A172 (cell line): ENCODE measurements at regions not wholly inside any gene's neighbourhood (a gene's known extent, or its start where the extent isn't known, plus 50 kb on each side); places are given as distances from the start of the nearest gene placed in this dataset.

ENCODE experiments used
- DNase-seq: peaks from one replicate; pipeline ENCODE4 v3.0.0-alpha.2; 2015; ENCODE audit warnings: low spot score

DNA sequence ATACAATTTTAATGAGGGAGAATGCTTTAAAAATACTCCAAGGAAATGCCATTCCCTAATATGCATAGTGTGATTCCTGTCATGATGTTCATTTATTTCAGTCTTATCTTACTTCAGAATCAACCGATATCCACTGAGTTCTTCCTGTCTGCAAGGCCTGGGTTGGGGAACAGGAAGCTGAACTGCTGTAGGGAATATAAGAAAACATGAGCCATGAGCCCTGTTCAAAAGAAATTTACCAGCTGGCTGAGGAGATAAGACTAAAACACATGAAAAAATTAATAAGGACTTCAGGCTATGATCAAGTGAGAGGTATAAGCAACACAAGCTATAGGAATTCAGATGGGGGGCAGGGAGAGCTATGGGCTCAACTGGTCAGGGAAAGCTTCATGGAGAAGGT, 184.7 kb downstream of the PLPP4 start:
- no peak for DNase-seq

DNA sequence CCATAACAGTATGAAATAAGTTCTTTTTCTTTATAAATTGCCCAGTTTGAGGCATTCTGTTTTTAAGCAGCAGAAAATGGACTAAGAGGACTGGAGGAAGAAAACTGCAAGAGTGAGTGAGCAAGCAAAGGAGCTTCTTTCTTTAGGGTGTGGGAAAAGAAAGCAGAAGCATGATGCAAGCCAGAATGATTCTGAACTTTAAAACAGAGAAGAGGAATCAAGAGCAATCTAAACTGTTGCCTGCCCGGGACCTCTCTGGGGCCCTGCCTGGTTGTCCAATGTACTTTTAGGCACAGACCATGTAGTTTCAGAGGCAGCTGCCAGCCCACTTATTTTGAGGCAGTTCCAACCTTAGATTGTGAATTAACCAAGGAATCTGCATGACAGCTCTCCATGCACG, 186.3 kb downstream of the PLPP4 start:
- no peak for DNase-seq

DNA sequence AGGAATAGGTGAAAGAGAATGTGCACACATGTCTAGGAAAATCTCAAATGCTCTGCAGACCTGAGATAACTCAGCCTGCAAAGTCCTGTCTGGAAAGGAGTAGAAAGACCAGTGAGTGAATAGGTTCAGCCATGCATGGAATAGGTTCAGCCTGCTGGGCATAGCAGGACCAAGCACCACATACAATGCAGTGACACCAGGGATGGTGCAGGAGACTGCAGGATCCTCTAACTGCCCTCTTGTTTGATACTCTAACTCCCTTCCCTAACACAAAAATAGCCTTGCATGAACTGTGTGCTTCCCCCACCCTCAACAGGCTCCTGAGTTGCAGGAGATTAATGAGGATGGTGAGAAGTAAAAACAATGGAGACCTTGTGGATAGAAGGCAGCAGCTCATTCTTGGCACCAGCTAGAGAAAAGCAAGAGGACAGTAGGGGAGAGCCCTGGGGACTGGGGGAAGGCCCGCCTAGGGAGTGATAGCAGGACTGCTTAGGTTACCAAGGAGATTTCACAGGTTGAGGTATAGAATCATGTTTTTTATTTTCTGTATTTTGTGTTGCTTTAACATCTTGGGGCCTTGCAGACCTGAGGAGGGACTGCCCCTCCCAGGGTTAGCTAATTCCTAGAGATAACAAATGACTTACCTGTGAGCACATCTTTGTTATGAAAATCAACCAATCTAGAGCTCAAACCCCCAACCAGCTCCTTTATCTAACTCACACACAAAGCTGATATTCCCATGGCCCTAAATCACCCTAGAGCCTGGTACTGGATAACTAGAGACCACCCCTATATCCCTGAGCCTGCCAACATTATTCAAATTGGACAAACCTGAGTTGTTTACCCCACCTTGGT, 187.8 kb downstream of the PLPP4 start:
- DNase-seq = no peak

DNA sequence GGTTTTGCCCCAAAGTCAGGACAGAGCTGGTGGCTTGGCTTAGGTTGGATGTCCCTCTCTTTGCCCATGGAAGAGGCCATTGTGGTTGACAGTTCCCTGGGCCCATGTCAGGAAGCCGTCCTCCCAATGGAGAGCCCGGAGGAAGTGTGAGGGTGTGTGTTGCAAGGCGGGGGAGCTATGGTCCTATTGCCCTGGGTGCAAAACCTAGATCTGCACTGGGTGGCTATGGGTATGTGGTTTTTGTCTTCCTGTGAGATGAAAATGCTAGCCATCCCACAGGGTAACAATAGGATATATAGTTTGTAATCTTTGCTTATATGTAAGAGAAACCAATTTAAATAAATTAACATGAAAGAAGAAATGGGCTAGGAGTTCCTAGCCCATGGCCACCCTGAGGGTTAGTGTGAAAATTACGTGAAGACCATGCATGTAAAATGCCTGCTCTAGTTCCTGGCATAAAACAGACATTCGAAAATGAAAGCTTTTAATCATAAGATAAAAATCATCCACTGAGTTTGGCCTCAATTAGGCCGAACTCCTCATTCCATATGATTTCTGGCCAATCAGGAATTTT, 189.2 kb downstream of the PLPP4 start:
- DNase-seq = no peak

DNA sequence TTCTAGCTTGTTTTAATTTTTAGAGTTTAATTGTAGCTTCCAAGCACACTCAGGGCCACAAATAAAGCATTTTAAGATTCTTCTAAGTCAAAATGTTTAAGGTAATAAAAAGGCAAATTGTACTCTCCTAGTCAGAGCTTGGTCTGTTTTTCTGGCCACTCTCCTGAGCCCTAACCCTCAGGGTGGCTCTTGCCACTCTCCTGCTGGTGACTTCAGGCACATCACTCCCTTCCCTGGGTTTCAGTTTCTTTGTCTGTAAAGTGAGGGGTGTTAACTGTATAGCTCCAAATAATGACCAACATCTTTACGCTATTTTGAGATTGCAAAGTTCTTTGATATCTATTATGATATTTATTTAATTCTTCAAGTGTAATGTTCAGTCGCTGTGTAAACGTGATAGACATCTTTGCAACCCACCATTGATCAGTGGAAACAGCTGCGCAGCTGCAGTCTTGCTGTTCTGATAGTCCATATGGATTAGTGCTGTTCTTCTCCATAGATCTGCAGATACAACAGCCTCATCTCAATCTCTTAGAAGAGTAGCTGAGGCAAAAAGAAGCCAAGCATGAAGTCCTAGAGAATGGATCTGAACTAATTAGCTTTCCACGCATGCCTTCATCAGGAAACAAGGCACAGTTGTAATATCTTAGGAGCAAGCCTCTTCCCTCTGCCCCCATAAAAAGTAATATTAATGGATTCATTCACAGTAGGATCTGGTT, 189.9 kb downstream of the PLPP4 start:
- no peak for DNase-seq

DNA sequence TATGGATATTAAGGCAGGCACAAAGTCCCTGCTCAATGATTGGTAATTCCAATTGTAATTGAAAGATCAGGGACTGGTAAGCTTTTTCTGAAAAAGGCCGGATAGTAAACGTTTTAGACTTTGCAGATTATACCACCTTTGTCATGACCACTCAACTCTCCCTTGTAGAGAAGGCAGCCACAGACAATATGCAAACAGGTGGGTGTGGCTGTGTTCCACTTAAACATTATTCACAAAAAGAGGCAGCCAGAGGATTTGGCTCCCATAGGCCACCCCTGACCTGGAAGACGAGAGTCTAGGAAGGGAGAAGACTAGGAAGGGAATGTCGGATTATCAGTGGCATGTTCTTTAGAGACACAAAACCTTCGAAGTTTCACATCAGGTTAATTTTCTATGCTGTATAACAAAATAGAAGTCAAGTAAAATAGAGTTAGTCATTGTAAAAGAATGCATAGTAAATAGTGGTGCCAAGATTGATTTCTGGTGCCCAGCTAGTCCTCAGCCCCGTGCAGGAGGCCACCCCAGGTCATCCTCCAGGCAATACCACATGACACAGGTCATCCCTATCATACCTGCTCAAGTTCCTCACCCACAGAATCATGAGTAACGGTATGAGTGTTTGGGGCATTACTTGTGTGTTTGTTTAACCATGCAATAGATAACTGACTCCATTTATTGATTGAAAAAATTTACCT, 193.8 kb downstream of the PLPP4 start:
- peak; percentile 7 for DNase-seq

DNA sequence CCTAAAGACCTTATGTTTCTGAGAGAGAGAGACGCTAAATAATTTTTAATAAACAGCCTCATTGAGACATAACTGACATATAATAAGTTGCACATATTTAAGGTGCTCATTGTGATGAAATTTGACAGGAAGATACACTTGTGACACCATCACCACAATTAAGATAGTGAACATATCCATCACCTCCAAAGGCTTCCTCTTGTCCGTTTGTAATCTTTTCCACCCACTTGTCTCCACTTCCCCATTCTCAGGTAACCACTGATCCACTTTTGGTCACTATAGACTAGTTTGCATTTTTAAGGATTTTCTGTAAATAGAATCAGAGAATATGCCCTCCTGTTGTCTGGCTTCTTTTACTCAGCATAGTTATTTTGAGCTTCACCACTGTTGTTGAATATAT, 195.1 kb upstream of the WDR11 start:
- DNase-seq = no peak

DNA sequence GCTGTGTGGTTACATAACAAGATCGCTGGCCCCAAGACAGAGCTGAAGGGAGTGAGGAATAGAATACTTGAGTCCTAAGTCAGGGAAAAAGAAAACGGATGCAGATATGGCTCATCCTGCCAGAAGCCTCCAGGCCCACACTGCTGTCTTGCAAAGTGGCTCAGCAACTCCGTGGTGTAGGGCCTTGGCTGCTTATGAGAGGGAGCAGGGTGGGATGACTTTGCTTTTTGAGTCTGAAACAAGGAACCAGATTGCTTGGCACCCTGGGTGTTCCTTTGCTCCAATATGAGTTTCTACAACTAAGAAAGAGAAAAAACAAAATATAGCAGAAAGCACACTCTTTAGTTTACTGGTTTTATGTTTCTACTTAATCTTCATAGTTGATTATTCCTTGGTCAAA, 193.8 kb upstream of the WDR11 start:
- DNase-seq = no peak

DNA sequence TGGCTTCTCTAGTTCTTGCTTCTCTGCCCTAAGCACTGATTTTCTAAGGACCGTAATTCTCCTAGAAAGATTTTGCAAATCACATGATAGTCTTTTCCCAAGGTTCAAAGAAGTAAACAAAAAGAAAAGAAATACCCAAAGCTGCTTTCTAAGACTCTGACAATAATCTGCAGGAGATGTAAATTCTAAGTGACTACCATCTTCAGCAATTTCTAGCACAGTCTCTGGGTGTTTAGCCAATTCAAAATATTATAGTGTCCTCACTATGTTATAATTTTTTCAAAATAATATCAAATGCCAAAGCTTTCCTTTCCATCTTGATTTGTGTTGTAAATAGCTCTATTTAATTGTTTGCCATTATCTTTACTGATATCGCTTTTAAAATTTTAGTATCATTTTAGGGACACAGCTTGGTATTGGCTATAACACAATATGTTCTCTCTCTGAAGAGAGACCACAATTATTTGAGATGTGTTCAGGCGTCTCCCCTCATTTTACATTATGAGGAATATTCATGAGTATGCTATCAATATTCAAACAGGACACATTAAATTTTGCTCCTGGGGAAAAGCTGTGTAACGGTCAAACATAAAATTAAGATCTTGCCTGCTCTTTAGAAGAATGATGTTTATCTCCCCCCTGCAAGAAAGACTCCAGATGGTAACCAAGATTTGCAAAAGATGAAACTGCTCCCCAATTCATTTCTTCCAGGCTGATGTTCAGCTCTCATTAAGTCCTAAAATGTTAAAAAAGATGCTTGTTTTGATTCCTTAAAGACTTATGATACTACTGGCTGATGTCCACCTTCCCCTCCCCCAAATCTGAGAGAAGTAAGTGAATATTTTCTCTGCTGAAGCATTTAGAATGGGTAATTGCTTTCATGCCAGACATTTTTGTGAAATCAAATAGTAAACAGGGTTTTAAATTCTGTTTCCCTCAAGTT, 191.9 kb upstream of the WDR11 start:
- no peak for DNase-seq

DNA sequence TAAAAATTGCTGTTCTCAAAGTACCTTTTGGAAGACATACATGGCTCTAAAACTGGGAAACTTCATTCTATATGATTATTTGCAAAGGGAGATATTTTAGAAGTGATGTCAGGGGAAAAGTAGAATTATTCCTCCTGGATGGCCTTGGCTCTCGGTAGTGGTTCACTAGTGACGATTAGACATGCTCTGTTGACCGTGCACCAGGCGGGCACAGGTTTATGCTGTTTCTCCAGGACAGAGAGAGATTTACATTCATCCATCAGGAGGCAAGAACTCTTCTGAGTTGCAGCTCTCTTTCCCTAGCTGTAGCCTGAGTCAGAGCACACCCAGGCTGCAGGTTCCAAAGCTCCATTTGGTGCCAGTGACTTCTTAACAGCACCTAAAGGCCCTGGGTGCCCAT, 184.9 kb upstream of the WDR11 start:
- DNase-seq = no peak

DNA sequence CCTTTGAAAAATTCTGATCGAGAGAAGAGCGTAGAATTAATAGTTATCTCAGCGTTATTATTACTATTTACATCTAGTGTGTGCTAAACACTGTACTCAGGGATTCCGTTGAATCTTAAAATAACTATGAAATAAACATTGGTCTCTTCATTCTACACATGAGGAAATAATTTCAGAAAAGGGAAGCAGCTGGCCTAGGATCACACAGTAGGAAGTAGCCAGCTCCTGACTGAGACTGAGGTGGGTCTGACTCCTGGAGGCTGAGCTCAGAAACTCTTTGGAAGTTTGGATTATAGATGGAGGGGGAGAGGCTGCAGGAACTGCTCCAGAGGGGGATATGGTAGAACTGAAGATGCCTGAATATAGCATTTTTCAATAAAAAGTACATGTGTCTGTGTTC, 183.9 kb upstream of the WDR11 start:
- DNase-seq = no peak

DNA sequence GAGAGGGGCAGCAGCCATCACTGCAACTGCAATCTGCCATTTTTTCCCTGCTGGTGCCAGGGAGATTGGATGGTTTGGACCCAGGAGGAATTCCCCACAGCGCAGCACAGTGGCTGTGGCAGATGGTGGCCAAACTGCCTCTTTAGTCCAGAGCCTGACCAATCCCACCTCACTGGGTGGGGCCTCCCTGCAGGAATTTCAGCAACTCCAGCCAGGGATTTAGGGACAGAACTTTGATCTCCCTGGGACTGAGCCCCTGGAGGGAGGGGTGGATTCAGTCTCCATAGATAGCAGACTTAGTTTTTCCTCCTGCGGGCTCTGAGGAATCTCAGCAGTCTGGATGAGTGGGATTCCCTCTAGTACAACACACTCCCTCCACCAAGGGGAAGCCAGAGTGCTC, 179.7 kb upstream of the WDR11 start:
- no peak for DNase-seq

DNA sequence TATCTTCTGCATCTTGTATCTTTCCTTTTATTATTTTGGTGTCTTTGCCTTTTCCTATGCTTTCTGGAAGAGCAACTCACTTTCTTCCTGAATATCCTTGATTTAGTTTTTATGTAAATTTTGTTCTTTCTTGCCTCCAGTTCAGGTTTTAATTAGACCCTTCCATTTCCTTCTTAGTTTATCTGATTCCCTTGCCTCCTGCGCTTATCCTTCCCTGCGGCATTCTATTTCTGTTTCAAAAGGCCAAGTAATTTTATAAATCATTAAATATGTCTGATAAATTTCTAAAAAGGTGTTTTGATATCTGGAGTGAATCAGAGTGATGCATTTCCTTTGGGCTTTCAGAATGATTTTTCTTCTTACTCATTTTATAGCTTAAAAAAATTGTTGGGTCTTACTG, 167.7 kb upstream of the WDR11 start:
- no peak for DNase-seq

DNA sequence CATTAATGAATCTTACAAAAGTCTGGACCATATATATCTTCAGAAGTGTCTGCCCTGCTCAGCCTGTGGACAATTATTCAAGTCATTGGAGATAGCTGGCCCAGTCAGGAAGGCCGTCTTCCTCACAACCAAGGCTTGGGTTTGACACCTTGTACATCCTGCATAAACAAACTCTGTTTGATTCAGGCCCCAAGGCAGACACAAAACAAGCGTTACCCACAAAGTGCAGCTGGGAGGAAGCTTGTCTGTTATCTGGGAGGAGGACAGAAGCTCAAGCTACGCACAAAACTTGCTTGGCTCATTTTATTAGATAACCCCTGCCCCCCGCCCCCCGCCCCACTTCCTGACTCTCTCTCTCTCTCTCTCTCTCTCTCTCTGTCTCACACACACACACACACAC, 166.9 kb upstream of the WDR11 start:
- no peak for DNase-seq

DNA sequence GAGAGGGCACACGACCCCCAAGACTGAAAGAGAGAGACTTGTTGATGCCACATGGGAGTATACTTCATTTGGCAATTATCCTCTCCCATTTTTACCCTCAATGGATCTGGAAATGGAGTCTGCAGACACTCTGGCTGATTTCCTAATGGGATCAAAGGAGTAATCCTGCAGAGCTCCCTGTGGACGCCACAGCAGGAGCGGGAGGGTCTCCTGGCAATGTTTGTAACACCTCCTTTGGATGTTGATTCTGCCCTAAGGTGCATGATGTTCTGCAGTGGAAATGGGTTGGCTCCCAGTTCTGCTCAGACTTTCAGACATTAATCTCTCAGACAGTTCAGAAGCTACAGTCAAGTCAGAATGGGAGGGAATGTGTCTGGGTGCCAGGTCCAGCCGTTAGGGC, 166.0 kb upstream of the WDR11 start:
- no peak for DNase-seq

DNA sequence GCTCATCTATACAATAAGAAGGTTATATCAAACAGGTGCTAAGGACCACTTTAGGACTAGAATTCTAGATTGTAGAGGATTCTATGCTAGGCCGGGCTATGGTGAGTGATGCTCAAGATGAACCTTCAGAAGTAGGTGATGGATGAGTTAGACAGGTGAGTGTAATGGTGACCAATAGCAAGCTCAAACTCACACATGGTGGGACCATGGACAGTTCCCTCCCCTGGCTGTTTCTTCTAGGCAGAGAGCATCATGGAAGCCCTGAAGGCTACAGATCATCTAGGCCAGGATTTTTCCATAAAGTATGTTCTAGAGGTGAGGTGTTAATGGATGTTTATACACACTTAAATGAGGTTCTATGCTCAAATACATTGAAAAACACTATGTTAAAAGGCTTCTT, 162.2 kb upstream of the WDR11 start:
- DNase-seq = peak; percentile 13

DNA sequence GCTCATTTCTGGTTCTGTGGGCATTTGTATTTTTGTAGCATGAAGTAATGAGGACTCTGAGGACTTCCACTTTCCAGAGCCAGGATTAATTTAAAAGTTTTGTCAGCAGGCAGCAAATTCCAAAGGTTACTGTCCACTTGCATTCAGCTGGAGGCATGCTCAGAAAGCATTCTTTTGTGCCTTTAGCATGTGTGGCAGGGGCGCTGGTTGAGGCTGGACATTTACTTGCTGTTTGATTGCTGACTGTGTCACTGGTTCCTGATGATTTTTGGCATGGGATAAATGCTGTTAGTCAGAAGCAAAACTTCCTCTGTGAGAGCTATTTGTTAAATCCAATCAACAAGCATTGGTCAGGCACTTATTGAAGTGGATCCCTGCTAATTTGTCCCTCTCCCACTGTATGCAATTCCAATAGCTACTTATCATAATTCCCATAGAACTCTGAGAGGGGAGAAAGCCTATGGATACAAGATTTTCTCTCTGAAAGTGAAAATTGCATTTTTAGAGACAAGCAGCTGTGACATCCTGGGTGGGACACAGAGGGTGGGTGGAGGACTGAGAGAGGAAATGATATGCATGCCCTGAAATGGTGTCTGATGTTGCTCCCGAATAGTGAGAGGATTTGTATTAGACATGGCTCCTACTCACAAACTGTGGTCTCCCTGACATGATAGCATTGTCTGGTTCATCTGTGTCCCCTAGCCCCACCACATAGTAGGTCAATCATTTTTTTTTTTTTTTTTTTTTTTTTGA, 161.2 kb upstream of the WDR11 start:
- DNase-seq = no peak

DNA sequence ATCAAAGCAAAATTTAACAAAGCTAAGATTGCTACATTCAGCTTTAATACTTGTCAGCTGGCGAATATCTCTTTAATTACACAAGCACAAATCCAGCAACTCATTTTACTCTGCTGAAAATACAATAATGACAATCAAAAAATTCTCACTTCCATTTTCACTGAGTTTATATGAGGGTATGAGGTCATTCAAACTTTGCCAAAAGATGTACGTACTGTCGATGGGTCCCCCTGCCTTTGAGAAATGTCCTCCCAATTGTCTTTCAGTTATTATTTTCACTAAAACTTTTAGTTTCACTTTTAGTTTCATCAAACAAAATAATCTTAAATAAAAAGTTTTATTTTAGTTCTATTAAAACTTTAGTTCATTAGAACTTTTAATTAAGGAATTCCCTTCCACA, 159.5 kb upstream of the WDR11 start:
- no peak for DNase-seq

DNA sequence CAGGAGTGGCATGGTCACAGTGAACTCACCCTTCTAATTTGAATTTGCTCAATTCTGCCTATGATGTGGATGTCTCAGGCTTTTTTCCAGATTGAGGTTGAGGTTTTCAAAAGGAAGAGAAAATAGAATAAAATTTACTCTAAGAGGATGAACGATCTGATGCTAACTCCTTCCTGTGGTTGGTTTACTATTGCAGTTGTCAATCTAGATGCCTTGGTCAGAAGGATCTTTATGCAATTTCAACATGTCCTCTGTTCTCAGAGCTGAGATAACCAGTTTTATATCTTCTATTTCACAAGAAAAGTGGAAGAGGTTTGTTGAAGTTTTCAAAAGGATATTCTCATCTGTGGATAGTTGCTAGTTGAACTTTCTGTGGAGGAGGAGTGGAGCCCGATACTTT, 150.7 kb upstream of the WDR11 start:
- no peak for DNase-seq

DNA sequence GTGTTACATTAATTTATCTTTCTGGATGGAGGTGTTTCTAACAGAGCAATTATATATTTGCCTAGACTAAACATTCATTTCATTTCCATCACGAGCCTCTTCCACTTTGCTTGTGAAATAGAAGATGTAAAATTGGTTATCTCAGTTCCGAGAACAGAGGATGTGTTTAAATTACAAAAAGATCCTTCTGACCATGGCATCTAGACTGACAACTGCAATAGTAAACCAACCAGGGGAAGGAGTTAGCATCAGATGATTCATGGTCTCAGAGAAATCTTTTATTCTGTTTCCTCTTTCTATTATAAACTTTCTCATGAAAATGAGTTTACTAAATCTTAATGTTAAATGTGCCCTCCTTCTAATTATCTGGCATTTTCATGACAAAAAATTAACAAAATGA, 149.8 kb upstream of the WDR11 start:
- no peak for DNase-seq

DNA sequence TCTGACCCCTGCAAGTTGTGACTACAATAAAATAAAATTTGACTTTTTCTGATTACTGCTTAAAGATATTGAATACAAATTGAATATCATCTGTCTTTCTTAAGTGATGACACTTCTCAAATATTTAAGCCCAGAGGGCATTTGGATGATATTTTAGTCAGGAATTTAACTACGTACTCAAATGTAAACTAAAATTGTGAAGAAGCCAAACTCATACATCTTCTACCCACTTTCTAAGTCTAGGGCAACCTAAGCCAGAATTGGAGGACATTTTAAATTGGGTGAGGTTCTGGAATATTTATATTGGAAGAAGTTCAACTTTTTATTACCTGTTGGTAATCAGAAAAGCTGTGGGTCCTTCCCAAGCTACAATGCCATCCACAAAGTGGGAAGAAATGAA, 149.1 kb upstream of the WDR11 start:
- DNase-seq = no peak
